A549 (cell line): ENCODE measurements at regions not wholly inside any gene's neighbourhood (a gene's known extent, or its start where the extent isn't known, plus 50 kb on each side); places are given as distances from the start of the nearest gene placed in this dataset.

Source experiments
- ATAC-seq, 2 experiments: fragments of 200-7000 bp in 1 of 2; fragments of >200 bp in 1 of 2; cut with Nextera tagmentation in 1 of 2; cut with Tn5 transposase in 1 of 2; 3 replicates each; pipeline versions ENCODE4 v1.8.0 to v1.9.1; 2018 to 2020; ENCODE audit warnings: mild to moderate bottlenecking in 1 of 2, moderate library complexity in 1 of 2
- CTCF ChIA-PET: fragments of 300-600 bp; sonication (Branson Sonifier 250); formaldehyde crosslinking; extraction: SDS; loops from one replicate; lab custom pipeline; 2021; ENCODE audit warnings: antibody characterized with exemption, inconsistent platforms; lab: Yijun Ruan, JAX
- POLR2A ChIA-PET: fragments of 350-600 bp; formaldehyde crosslinking; extraction: SDS; loops from one replicate; lab custom pipeline; 2021; ENCODE audit warnings: antibody characterized with exemption, inconsistent platforms; lab: Yijun Ruan, JAX
- DNase-seq, 2 experiments: peaks; one replicate each; pipeline versions ENCODE4 v3.0.0 to v3.0.0-alpha.2; 2011 to 2016; ENCODE audit warnings: low read depth in 1 of 2, low spot score in 1 of 2
- FAIRE-seq: peaks from 2 replicates; lab custom pipeline; 2011; peaks lifted over from hg19 to GRCh38; lab: Jason Lieb, UNC
- H3K27ac ChIP-seq, 2 experiments: fragments of >200 bp; sonication (Bioruptor Twin); formaldehyde crosslinking; 3 replicates each; pipeline ENCODE4 v1.5.1; 2016 to 2017
- H3K4me1 ChIP-seq: fragments of >200 bp; sonication (Bioruptor Twin); formaldehyde crosslinking; 3 replicates; pipeline ENCODE4 v1.6.1; 2016
- H3K4me2 ChIP-seq: fragments of >200 bp; sonication (Bioruptor Twin); formaldehyde crosslinking; 3 replicates; pipeline ENCODE4 v1.6.1; 2016
- H3K4me3 ChIP-seq: fragments of >200 bp; sonication (Bioruptor Twin); formaldehyde crosslinking; 3 replicates; pipeline ENCODE4 v1.5.1; 2016
- H3K9me3 ChIP-seq: fragments of >200 bp; sonication (Bioruptor Twin); formaldehyde crosslinking; 3 replicates; pipeline ENCODE4 v1.6.1; 2016
- CBX2 ChIP-seq: fragments of 200-600 bp; sonication (generic); IDR thresholded peaks from 2 replicates; pipeline ENCODE4 v1.6.1; 2016; ENCODE audit warnings: low read depth, mild to moderate bottlenecking, borderline replicate concordance
- CHD2 ChIP-seq: fragments of 150-350 bp; IDR thresholded peaks from 2 replicates; pipeline ENCODE4 v1.6.1; 2014; ENCODE audit warnings: low read length; ENCODE audit not compliant: partially characterized antibody
- EHF ChIP-seq: fragments of 250-450 bp; sonication (Bioruptor Pico); IDR thresholded peaks from 2 replicates; pipeline ENCODE4 v1.5.0; 2020; ENCODE audit warnings: mild to moderate bottlenecking
- EHMT2 ChIP-seq: fragments of 200-600 bp; sonication (generic); IDR thresholded peaks from 2 replicates; pipeline ENCODE4 v1.6.1; 2016; ENCODE audit warnings: antibody characterized with exemption, low read depth, mild to moderate bottlenecking, moderate library complexity
- FOSB ChIP-seq: fragments of 250-450 bp; sonication (Bioruptor Pico); IDR thresholded peaks from 2 replicates; pipeline ENCODE4 v1.5.0; 2020; ENCODE audit warnings: mild to moderate bottlenecking, moderate library complexity
- FOSL2 ChIP-seq, 2 experiments: fragments of 450-650 bp in 1 of 2; fragments of >200 bp in 1 of 2; sonication (Bioruptor Twin) in 1 of 2; formaldehyde crosslinking; IDR thresholded peaks; 2 replicates each; pipeline versions ENCODE4 v1.5.0 to v1.6.1; 2016 to 2020; ENCODE audit warnings: mild to moderate bottlenecking in 1 of 2, moderate library complexity in 1 of 2
- FOXS1 ChIP-seq: fragments of 250-450 bp; sonication (Bioruptor Pico); IDR thresholded peaks from 2 replicates; pipeline ENCODE4 v1.5.0; 2020; ENCODE audit warnings: mild to moderate bottlenecking, moderate library complexity
- HES2 ChIP-seq: fragments of >200 bp; sonication (Bioruptor Twin); formaldehyde crosslinking; IDR thresholded peaks from 2 replicates; pipeline ENCODE4 v1.6.1; 2016
- JUN ChIP-seq, 2 experiments: fragments of >200 bp; sonication (Bioruptor Twin); formaldehyde crosslinking; IDR thresholded peaks; 2 replicates in 1 of 2; 3 replicates in 1 of 2; pipeline ENCODE4 v1.6.1; 2016 to 2017
- MAFK ChIP-seq: fragments of 450-650 bp; IDR thresholded peaks from 2 replicates; pipeline ENCODE4 v1.6.1; 2014; ENCODE audit not compliant: partially characterized antibody
- NR3C1 ChIP-seq: fragments of >200 bp; sonication (Bioruptor Twin); formaldehyde crosslinking; IDR thresholded peaks from 3 replicates; pipeline ENCODE4 v1.6.1; 2017
- PHF8 ChIP-seq: fragments of 200-600 bp; sonication (generic); IDR thresholded peaks from 2 replicates; pipeline ENCODE4 v1.6.1; 2016; ENCODE audit warnings: low read depth, mild to moderate bottlenecking, antibody characterized with exemption, moderate library complexity, borderline replicate concordance
- POLR2AphosphoS2 ChIP-seq: conservative IDR thresholded peaks from 2 replicates; pipeline ENCODE4 v1.6.1; 2012; ENCODE audit warnings: low read length, improper control_type of control experiment, inconsistent platforms
- RFX5 ChIP-seq: fragments of 450-650 bp; IDR thresholded peaks from 2 replicates; pipeline ENCODE4 v1.7.1; 2014; ENCODE audit warnings: antibody characterized with exemption, mild to moderate bottlenecking, moderate library complexity
- RNF2 ChIP-seq: fragments of 200-600 bp; sonication (generic); IDR thresholded peaks from 2 replicates; pipeline ENCODE4 v1.6.1; 2016; ENCODE audit warnings: low read depth, mild to moderate bottlenecking, antibody characterized with exemption, moderate library complexity, borderline replicate concordance
- SMC3 ChIP-seq: fragments of >200 bp; sonication (Bioruptor Twin); formaldehyde crosslinking; IDR thresholded peaks from 3 replicates; pipeline ENCODE4 v1.6.1; 2018; ENCODE audit warnings: inconsistent platforms
- TP53 ChIP-seq: fragments of 250-450 bp; sonication (Bioruptor Pico); IDR thresholded peaks from 2 replicates; pipeline ENCODE4 v1.5.0; 2021; ENCODE audit warnings: mild to moderate bottlenecking, moderate library complexity
- ZFP36 ChIP-seq: fragments of 450-650 bp; IDR thresholded peaks from 2 replicates; pipeline ENCODE4 v1.6.1; 2014; ENCODE audit warnings: borderline replicate concordance; ENCODE audit not compliant: partially characterized antibody
- ZSCAN20 ChIP-seq: fragments of 250-450 bp; sonication (Bioruptor Pico); IDR thresholded peaks from 2 replicates; pipeline ENCODE4 v1.8.0; 2022; ENCODE audit warnings: mild to moderate bottlenecking, moderate library complexity
- WGBS: methylation state at CpG from one replicate; pipeline ENCODE4 v1.1.6; 2017; ENCODE audit errors: missing lambda C conversion rate; 5-methylcytosine and 5-hydroxymethylcytosine counted together
- TF ChIP-seq, protein P1 (sequence below): fragments of 250-450 bp; sonication (Bioruptor Pico); IDR thresholded peaks from 2 replicates; pipeline ENCODE4 v1.5.0; 2021; ENCODE audit warnings: mild to moderate bottlenecking, moderate library complexity, borderline replicate concordance
- TF ChIP-seq, protein P2 (sequence below): IDR thresholded peaks from 2 replicates; pipeline ENCODE4 v1.6.1; 2012
- TF ChIP-seq, protein P3 (sequence below): fragments of 450-650 bp; IDR thresholded peaks from 2 replicates; pipeline ENCODE4 v1.6.1; 2014; ENCODE audit warnings: antibody characterized with exemption

GRCh38 chr16:13478991-13479390 is 441.0 kb upstream of the ERCC4 start (continued):
- TF ChIP-seq RFX5 = no peak
- no peak for TF ChIP-seq ZSCAN20
- TF ChIP-seq FOSB = no peak
- TF ChIP-seq TP53 (CRISPR knock-in tag) = no peak
- TF ChIP-seq, all 56 proteins: peak for 0

GRCh38 chr16:13479549-13479948 is 440.4 kb upstream of the ERCC4 start:
- Histone ChIP-seq H3K27ac (no peak overlapping the region), H3K9me3 (peaks cover 3% of the 10 kb centered on the region; the same call in 1 of the 3 replicates), H3K4me2 (no peak overlapping the region), H3K4me1 (no peaks in the 10 kb centered on the region), H3K4me3 (no peak overlapping the region)
- no peak for ATAC-seq
- no peak for DNase-seq
- POLR2A ChIA-PET = no interaction called here
- no peak for TF ChIP-seq CHD2
- no peak for TF ChIP-seq FOXS1 (CRISPR knock-in tag)
- no peak for TF ChIP-seq EHF (CRISPR knock-in tag)
- no peak for TF ChIP-seq MAFK
- no peak for TF ChIP-seq RNF2
- TF ChIP-seq RFX5 = no peak
- no peak for TF ChIP-seq PHF8
- no peak for TF ChIP-seq EHMT2
- WGBS = 38% methylated on average over 7 of the region's 7 CpGs
- CTCF ChIA-PET = no interaction called here
- FAIRE-seq = no peak

- DNase-seq = no peak
- Histone ChIP-seq H3K4me2 (no peak overlapping the region), H3K9me3 (peaks cover 3% of the 10 kb centered on the region; the same call in 1 of the 3 replicates)
- FAIRE-seq = no peak
- under 1% methylated on average over 4 of the region's 4 CpGs for WGBS
- TF ChIP-seq HES2 = no peak
- no peak for TF ChIP-seq FOSL2 (IDR thresholded peaks at IDR 0.05)
- TF ChIP-seq FOSL2 (CRISPR knock-in tag; IDR thresholded peaks at IDR 0.05) = no peak
- TF ChIP-seq ZSCAN20 = no peak
- TF ChIP-seq FOSB = no peak
- TF ChIP-seq POLR2AphosphoS2 = no peak
- TF ChIP-seq, protein P1, sequence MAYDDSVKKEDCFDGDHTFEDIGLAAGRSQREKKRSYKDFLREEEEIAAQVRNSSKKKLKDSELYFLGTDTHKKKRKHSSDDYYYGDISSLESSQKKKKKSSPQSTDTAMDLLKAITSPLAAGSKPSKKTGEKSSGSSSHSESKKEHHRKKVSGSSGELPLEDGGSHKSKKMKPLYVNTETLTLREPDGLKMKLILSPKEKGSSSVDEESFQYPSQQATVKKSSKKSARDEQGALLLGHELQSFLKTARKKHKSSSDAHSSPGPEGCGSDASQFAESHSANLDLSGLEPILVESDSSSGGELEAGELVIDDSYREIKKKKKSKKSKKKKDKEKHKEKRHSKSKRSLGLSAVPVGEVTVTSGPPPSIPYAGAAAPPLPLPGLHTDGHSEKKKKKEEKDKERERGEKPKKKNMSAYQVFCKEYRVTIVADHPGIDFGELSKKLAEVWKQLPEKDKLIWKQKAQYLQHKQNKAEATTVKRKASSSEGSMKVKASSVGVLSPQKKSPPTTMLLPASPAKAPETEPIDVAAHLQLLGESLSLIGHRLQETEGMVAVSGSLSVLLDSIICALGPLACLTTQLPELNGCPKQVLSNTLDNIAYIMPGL (CRISPR knock-in tag) = no peak
- TF ChIP-seq, protein P2, sequence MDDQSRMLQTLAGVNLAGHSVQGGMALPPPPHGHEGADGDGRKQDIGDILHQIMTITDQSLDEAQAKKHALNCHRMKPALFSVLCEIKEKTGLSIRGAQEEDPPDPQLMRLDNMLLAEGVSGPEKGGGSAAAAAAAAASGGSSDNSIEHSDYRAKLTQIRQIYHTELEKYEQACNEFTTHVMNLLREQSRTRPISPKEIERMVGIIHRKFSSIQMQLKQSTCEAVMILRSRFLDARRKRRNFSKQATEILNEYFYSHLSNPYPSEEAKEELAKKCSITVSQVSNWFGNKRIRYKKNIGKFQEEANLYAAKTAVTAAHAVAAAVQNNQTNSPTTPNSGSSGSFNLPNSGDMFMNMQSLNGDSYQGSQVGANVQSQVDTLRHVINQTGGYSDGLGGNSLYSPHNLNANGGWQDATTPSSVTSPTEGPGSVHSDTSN = no peak
- TF ChIP-seq NR3C1 = no peak
- TF ChIP-seq CBX2 = no peak
- TF ChIP-seq SMC3 = no peak
- TF ChIP-seq, protein P3, sequence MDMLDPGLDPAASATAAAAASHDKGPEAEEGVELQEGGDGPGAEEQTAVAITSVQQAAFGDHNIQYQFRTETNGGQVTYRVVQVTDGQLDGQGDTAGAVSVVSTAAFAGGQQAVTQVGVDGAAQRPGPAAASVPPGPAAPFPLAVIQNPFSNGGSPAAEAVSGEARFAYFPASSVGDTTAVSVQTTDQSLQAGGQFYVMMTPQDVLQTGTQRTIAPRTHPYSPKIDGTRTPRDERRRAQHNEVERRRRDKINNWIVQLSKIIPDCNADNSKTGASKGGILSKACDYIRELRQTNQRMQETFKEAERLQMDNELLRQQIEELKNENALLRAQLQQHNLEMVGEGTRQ = no peak
- no peak for TF ChIP-seq EHF (CRISPR knock-in tag)
- TF ChIP-seq JUN (IDR thresholded peaks at IDR 0.05) = no peak
- TF ChIP-seq ZFP36 = no peak
- no peak for TF ChIP-seq CHD2
- TF ChIP-seq, all 56 proteins: peak for 0
- ChIA-PET CTCF (interaction anchor here (1.6 kb wide), 1 partner anchor 9 kb away, joined by 3 read pairs; no protein-coding TSS in a partner anchor), POLR2A (no interaction called here)
- Histone ChIP-seq H3K27ac (no peak overlapping the region), H3K4me3 (no peak overlapping the region), H3K4me1 (no peaks in the 10 kb centered on the region)
- ATAC-seq = no peak
Observed at GRCh38 chr16:13480801-13481200, 439.2 kb upstream of the ERCC4 start.
